Colonic mucosa (tissue), 4 donors: ENCODE measurements at regions not wholly inside any gene's neighbourhood (a gene's known extent, or its start where the extent isn't known, plus 50 kb on each side); places are given as distances from the start of the nearest gene placed in this dataset.

Experiments
- DNase-seq: peaks from one replicate; pipeline ENCODE4 v3.0.0-alpha.2; 2020
- H3K27ac ChIP-seq: fragments of 200-600 bp; one replicate; pipeline ENCODE4 v1.8.0; 2021
- H3K27me3 ChIP-seq: fragments of 200-600 bp; one replicate; pipeline ENCODE4 v1.8.0; 2021
- H3K36me3 ChIP-seq: fragments of 200-600 bp; one replicate; pipeline ENCODE4 v1.8.0; 2021
- H3K4me1 ChIP-seq: fragments of 200-600 bp; one replicate; pipeline ENCODE4 v1.8.0; 2021; ENCODE audit warnings: mild to moderate bottlenecking
- H3K4me3 ChIP-seq: fragments of 200-600 bp; one replicate; pipeline ENCODE4 v1.8.0; 2021
- H3K9ac ChIP-seq, 2 donors: one replicate each; pipeline ENCODE4 v1.7.0; 2013; ENCODE audit warnings: control low read depth in 2 of 2, low read depth in 2 of 2, low read length in 2 of 2
- H3K9me3 ChIP-seq: fragments of 200-600 bp; one replicate; pipeline ENCODE4 v1.8.0; 2021
- intact Hi-C: fragments of 100-400 bp; cut with DNase I; formaldehyde crosslinking; loops from one replicate; pipeline ENCODE4 v1.14.1; 2022
- TF ChIP-seq, protein P1 (sequence below): fragments of 200-600 bp; IDR thresholded peaks from one replicate; pipeline ENCODE4 v1.8.0; 2022; ENCODE audit warnings: antibody characterized with exemption, mild to moderate bottlenecking
- donor health status: healthy.
- donor health status: DM: no; HTN: no; CAD: no.
- donor health status: DM: no; HTN: no; CAD: no.

DNA sequence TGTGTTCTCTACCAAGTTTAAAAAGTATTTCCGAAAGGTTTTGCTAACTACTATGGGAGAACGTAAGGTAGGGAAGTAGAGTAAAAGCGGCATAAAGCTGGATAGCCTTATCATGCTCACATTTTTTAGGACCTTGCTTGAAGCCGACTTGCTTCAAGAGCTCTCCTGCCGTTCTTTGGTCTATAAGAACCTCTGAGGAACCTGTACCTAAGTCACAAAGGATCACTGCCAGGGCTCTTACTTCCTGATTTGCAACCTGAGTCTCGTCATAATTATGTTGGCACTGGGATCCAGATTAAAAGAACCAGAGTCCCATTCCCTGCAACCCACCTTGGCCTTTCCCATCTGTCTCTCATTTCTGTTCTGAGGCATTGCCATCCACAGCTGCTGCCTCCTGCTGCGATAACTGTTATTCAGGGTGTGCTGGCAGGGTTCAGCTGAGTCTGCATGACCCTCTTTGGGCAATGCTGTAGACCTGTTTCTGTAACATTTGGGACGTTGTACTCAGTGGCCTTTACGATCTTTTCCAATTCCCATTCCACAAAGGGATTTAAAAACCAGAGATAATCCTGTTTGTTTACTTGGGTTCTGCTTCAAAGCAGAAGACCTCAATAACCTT is 131.0 kb upstream of the UMPS start:
- Histone ChIP-seq H3K36me3 (no peaks in the 10 kb centered on the region), H3K27ac (no peak overlapping the region)

DNA sequence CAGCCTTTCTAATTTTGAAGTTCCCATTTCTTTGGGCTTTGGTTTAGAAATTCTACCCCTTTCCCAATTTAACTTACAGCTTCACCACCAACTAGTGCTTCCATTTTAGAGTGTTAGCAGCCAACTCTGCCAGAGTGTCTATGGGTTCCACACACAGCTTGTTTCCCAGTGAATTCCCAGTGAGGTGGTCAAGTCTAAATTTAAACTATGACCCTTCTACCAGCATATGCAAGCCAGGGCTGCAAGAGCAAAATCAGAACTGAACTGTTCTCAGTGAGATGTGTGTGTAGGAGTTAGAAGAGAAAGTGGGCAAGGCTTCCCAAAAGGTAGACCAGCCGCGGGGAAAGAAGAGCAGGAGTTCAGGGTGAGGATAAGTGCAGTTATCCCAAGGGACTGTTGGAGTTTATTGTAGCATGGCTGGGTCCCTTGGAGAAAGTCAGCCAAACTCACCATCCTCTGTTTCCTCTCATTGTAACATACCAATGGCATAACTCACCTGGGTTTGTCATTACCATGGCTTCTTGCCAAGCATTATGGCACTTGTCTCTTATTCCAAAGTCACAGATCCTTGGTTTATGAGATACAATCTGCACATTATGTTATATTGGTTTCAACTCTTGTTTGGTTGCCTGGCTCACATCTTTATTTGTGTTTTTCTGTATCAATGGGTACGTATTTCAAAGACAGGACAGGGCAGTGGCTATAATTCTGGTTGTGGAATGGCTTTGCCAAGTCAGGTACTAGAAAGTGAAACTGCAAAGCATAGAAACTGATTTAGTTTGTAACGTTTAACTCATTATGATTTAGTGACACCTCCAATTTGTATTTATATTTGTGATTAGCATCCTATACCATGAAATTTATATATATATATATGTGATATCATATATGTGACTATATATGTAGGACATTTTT is 130.2 kb upstream of the UMPS start:
- H3K4me3 ChIP-seq, result no peak overlapping the region
- no peak overlapping the region for H3K9ac ChIP-seq
- no peaks in the 10 kb centered on the region for H3K36me3 ChIP-seq
- intact Hi-C loops, result no loop called here
- TF ChIP-seq, protein P1, sequence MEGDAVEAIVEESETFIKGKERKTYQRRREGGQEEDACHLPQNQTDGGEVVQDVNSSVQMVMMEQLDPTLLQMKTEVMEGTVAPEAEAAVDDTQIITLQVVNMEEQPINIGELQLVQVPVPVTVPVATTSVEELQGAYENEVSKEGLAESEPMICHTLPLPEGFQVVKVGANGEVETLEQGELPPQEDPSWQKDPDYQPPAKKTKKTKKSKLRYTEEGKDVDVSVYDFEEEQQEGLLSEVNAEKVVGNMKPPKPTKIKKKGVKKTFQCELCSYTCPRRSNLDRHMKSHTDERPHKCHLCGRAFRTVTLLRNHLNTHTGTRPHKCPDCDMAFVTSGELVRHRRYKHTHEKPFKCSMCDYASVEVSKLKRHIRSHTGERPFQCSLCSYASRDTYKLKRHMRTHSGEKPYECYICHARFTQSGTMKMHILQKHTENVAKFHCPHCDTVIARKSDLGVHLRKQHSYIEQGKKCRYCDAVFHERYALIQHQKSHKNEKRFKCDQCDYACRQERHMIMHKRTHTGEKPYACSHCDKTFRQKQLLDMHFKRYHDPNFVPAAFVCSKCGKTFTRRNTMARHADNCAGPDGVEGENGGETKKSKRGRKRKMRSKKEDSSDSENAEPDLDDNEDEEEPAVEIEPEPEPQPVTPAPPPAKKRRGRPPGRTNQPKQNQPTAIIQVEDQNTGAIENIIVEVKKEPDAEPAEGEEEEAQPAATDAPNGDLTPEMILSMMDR, result no peak
- peak; percentile 73 for DNase-seq
- H3K27ac ChIP-seq, result peak overlapping the region; percentile 5
- H3K27me3 ChIP-seq, result no peaks in the 10 kb centered on the region
- H3K4me1 ChIP-seq, result no peaks in the 10 kb centered on the region
- no peaks in the 10 kb centered on the region for H3K9me3 ChIP-seq

More for the DNA sequence above, 131.0 kb upstream of the UMPS start:
- no peaks in the 10 kb centered on the region for H3K4me1 ChIP-seq
- TF ChIP-seq, protein P1, result no peak
- H3K9me3 ChIP-seq, result no peaks in the 10 kb centered on the region
- no peak overlapping the region for H3K4me3 ChIP-seq
- intact Hi-C loops, result no loop called here
- H3K27me3 ChIP-seq, result no peaks in the 10 kb centered on the region
- DNase-seq, result no peak
- no peak overlapping the region for H3K9ac ChIP-seq

DNA sequence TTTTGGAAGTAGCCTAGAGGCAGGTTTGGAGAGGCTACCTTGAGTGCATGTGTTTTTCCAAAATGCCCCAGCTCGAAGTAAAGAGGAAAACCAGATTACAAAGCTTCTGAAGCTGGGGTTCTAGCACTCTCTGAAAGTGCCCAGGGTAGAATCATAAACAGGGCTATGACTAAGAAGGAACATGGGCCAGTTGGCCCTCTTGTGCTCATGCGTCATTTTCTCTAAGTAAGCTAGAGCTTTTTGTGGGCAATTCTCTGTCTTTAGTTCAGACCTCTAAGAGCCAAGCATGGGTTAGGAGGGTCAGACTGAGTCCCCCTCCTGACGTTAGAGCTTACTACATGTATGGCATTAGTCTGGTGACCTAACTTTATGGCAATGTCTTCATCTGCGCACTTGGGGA is 129.5 kb upstream of the UMPS start:
- Histone ChIP-seq H3K27ac (peak overlapping the region; percentile 5), H3K4me1 (no peaks in the 10 kb centered on the region), H3K36me3 (no peaks in the 10 kb centered on the region), H3K4me3 (no peak overlapping the region), H3K27me3 (no peaks in the 10 kb centered on the region), H3K9ac (no peak overlapping the region), H3K9me3 (no peaks in the 10 kb centered on the region)
- DNase-seq, result no peak
- TF ChIP-seq, protein P1, result no peak
- intact Hi-C loops, result no loop called here

DNA sequence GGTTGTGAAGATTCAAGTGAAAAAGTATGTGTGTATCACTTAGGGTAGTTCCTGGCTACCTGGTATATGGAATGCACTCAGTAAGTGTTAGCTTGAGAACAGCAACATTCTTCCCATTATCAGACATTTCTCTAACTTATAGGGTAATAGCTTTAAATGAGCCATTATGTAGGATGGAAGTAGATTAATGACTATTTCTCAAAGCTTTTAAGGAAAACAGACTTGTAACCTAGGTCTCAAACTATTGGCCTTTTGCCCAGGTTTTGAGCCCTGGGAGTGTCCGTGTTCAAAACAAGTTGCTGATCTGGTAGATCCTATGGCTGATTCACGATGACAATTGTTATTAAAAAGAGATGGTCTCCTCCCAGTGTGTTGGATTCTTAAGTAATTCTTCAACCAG is 129.1 kb upstream of the UMPS start:
- Histone ChIP-seq H3K27ac (peak overlapping the region; percentile 5), H3K9ac (no peak overlapping the region), H3K4me3 (no peak overlapping the region), H3K36me3 (no peaks in the 10 kb centered on the region), H3K27me3 (no peaks in the 10 kb centered on the region), H3K9me3 (no peaks in the 10 kb centered on the region), H3K4me1 (no peaks in the 10 kb centered on the region)
- no peak for DNase-seq
- TF ChIP-seq, protein P1, result no peak
- intact Hi-C loops, result no loop called here

DNA sequence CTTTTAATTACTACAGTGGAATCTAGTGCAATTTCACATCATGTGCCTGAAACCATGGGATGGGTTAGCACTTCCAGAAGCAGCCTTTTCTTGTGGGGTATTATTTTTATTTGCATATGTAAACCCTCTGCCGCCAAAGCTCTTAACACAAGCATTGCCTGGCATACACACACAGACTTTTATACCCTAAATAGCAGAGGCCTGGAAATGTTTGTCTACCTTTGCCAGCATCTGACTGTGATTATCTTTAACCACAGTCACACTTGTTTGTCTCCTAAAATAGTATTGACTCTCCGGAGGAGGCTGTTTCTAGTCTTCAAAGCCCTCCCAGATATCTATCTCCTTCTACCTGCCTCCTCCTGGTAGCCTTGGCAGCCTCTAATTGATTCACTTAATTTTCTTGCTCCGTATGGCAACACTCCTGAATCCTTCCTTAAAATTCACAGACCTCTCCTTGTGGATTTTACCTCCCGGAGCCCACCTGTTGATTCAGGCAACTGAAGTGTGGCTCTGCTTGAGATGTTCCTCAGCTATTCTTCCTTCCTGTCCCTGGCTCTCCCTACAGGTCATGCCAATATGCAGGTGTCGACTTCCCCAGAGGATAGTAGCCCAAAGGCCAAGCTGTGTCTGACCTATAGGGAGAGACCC is 127.1 kb upstream of the UMPS start:
- H3K27me3 ChIP-seq, result no peaks in the 10 kb centered on the region
- no peaks in the 10 kb centered on the region for H3K36me3 ChIP-seq
- no peak overlapping the region for H3K27ac ChIP-seq
- intact Hi-C loops, result no loop called here
- no peak for DNase-seq
- H3K4me1 ChIP-seq, result no peaks in the 10 kb centered on the region
- no peak overlapping the region for H3K4me3 ChIP-seq
- H3K9me3 ChIP-seq, result no peaks in the 10 kb centered on the region
- TF ChIP-seq, protein P1, result no peak
- H3K9ac ChIP-seq, result no peak overlapping the region
